Transverse colon (tissue), 4 donors: ENCODE measurements at regions not wholly inside any gene's neighbourhood (a gene's known extent, or its start where the extent isn't known, plus 50 kb on each side); places are given as distances from the start of the nearest gene placed in this dataset.
A peak's percentile ranks its signal among the peaks of the same experiment; 100 is the strongest.

Source experiments
- DNase-seq: peaks from one replicate; pipeline ENCODE4 v3.0.0-alpha.2; 2019
- H3K27ac ChIP-seq, 4 donors: fragments of 200-600 bp; sonication (generic); 2 replicates each; pipeline ENCODE4 v1.5.1; 2016 to 2018; ENCODE audit warnings: inconsistent platforms in 4 of 4
- H3K27me3 ChIP-seq: fragments of 200-600 bp; sonication (generic); 2 replicates; pipeline ENCODE4 v1.5.1; 2017; ENCODE audit warnings: inconsistent platforms
- H3K36me3 ChIP-seq, 4 donors: fragments of 200-600 bp; sonication (generic); 2 replicates each; pipeline ENCODE4 v1.5.1; 2017 to 2019; ENCODE audit warnings: inconsistent platforms in 4 of 4
- H3K4me1 ChIP-seq, 4 donors: fragments of 200-600 bp; sonication (generic); 2 replicates each; pipeline ENCODE4 v1.5.1; 2017 to 2020; ENCODE audit warnings: inconsistent platforms in 4 of 4
- H3K4me3 ChIP-seq, 4 donors: fragments of 200-600 bp; sonication (generic); 1 replicate in 1 of 4; 2 replicates in 3 of 4; pipeline versions ENCODE4 v1.5.1 to v1.6.1; 2017 to 2019; ENCODE audit warnings: inconsistent platforms in 4 of 4
- H3K9me3 ChIP-seq, 2 donors: fragments of 200-600 bp; sonication (generic); 2 replicates each; pipeline ENCODE4 v1.5.1; 2017 to 2019; ENCODE audit warnings: inconsistent platforms in 2 of 2
- CTCF ChIP-seq, 5 experiments: fragments of 200-600 bp in 3 of 5; fragments of 450-650 bp in 2 of 5; sonication (generic) in 3 of 5; IDR thresholded peaks; 1 replicate in 2 of 5; 2 replicates in 3 of 5; pipeline ENCODE4 v1.5.1; 2016 to 2017; ENCODE audit warnings: antibody characterized with exemption in 5 of 5, inconsistent platforms in 3 of 5, mild to moderate bottlenecking in 2 of 5, moderate library complexity in 1 of 5
- EP300 ChIP-seq: sonication (generic); formaldehyde crosslinking; IDR thresholded peaks from one replicate; pipeline ENCODE4 v1.6.1; 2017; ENCODE audit warnings: antibody characterized with exemption, low read depth
- POLR2A ChIP-seq: fragments of 450-650 bp; IDR thresholded peaks from one replicate; pipeline ENCODE4 v1.6.1; 2016; ENCODE audit warnings: antibody characterized with exemption, mild to moderate bottlenecking, moderate library complexity
- POLR2AphosphoS5 ChIP-seq, 3 donors: sonication (generic); formaldehyde crosslinking; IDR thresholded peaks; one replicate each; pipeline ENCODE4 v1.6.1; 2016; ENCODE audit warnings: antibody characterized with exemption in 3 of 3
- WGBS, 2 donors: methylation state at CpG; one replicate each; pipeline ENCODE4 v1.1.5; 2018; ENCODE audit warnings: low coverage in 1 of 2; 5-methylcytosine and 5-hydroxymethylcytosine counted together
- in situ Hi-C, 4 donors: fragments of 200-750 bp; cut with MboI; loops; one replicate each; pipeline versions ENCODE4 v1.15.0 to v1.15.1; 2017; ENCODE audit warnings: low sequenced_read_pairs in 3 of 4, low pct_ligation_motif_present in 1 of 4, low pct_unique_long_range_greater_than_20kb in 1 of 4
- intact Hi-C: fragments of 100-400 bp; cut with DNase I; formaldehyde crosslinking; loops from one replicate; pipeline ENCODE4 v1.15.1; 2023; ENCODE audit warnings: low total_unique reads

GRCh38 chr3:98650971-98651779 lies 57.8 kb upstream of the CPOX start:
- H3K4me1 ChIP-seq, result no peaks in the 10 kb centered on the region
- H3K9me3 ChIP-seq, result no peaks in the 10 kb centered on the region
- in situ Hi-C loops, result no loop called here
- H3K36me3 ChIP-seq, result no peaks in the 10 kb centered on the region
- no peak overlapping the region for H3K4me3 ChIP-seq
- TF ChIP-seq POLR2A (no peak), CTCF (IDR thresholded peaks at IDR 0.05) (no peak), POLR2AphosphoS5 (IDR thresholded peaks at IDR 0.05) (no peak), EP300 (no peak)
- 60 to 70% methylated on average over 3 of the region's 3 CpGs for WGBS, 2 donors
- intact Hi-C loops, result no loop called here
- H3K27ac ChIP-seq, result no peak overlapping the region
- H3K27me3 ChIP-seq, result no peaks in the 10 kb centered on the region
- DNase-seq, result no peak

GRCh38 chr3:98651780-98652077 lies 58.3 kb upstream of the CPOX start:
- intact Hi-C loops (no loop called here), in situ Hi-C loops (no loop called here)
- no peak overlapping the region for H3K27ac ChIP-seq
- H3K36me3 ChIP-seq, result no peaks in the 10 kb centered on the region
- no peak for DNase-seq
- H3K4me3 ChIP-seq, result no peak overlapping the region
- H3K27me3 ChIP-seq, result peaks cover 3% of the 10 kb centered on the region
- no peaks in the 10 kb centered on the region for H3K9me3 ChIP-seq
- no peak for TF ChIP-seq CTCF (IDR thresholded peaks at IDR 0.05)
- no peak for TF ChIP-seq POLR2AphosphoS5 (IDR thresholded peaks at IDR 0.05)
- no peak for TF ChIP-seq POLR2A
- no peak for TF ChIP-seq EP300
- H3K4me1 ChIP-seq, result no peaks in the 10 kb centered on the region

DNA sequence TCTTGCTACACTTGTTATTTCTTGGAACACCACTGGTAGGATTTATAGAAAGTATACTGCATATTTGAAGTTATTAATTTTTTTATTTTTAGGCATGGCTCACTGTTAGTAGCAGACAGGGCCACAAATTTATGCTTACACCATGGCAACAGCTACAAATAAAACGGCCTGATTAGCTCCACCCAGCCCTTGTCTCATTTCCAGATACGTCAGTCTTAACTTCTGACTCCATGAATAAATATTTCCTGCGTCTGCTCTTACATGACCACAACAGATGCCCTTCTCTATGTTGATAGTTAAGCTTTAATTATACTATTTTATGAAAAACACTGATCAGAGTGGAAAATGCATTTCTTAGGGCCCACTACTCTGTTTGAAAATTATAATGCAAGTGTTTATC lies 62.3 kb upstream of the CPOX start:
- intact Hi-C loops (no loop called here), in situ Hi-C loops (no loop called here)
- Histone ChIP-seq H3K27me3 (peaks cover 16% of the 10 kb centered on the region), H3K27ac (no peak overlapping the region), H3K36me3 (no peaks in the 10 kb centered on the region), H3K9me3 (no peaks in the 10 kb centered on the region), H3K4me1 (peaks cover 0 to 4% (median 0%) of the 10 kb centered on the region in 4 donors), H3K4me3 (no peak overlapping the region)
- TF ChIP-seq EP300, result no peak
- no peak for TF ChIP-seq POLR2AphosphoS5 (IDR thresholded peaks at IDR 0.05)
- TF ChIP-seq CTCF (IDR thresholded peaks at IDR 0.05), result no peak
- no peak for TF ChIP-seq POLR2A
- WGBS, 2 donors, result 41 to 66% methylated on average over 2 to 3 of the region's 3 CpGs
- no peak for DNase-seq

DNA sequence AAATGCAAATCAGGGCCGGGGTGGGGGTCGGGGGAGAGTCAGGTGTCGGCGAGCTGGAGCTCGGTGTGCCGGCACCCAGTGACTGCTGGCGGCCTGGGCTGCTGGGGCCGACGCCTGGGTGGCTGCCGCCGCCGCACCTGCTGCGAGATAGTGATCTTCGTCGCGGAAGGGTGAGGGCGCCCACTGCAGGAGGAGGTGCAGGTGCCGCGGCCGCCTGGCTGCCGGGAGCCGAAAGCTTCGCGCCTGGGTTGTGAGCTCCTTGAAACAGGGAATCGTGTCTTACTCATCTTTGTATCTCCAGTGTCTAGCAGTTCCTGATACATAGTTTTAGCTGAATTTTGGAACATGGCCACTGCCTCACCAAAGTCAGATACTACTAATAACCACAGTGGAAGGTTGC lies 64.0 kb upstream of the CPOX start:
- no peak overlapping the region for H3K27ac ChIP-seq
- peak; percentile 50 for DNase-seq
- in situ Hi-C loops (no loop called here), intact Hi-C loops (no loop called here)
- H3K27me3 ChIP-seq, result peaks cover 16% of the 10 kb centered on the region
- peak in 1 of 5 experiments; percentile 13 for TF ChIP-seq CTCF (IDR thresholded peaks at IDR 0.05)
- TF ChIP-seq POLR2AphosphoS5 (IDR thresholded peaks at IDR 0.05), result no peak
- no peak for TF ChIP-seq EP300
- H3K4me3 ChIP-seq, result no peak overlapping the region
- peaks cover 0 to 4% (median 0%) of the 10 kb centered on the region in 4 donors for H3K4me1 ChIP-seq
- H3K36me3 ChIP-seq, result no peaks in the 10 kb centered on the region
- WGBS, 2 donors, result 9% methylated on average over 25 of the region's 25 CpGs; no CpG with 5 or more reads in 1 of the 2 donors
- no peaks in the 10 kb centered on the region for H3K9me3 ChIP-seq
